BLaER1 treated with 17β-estradiol and CSF1 and Interleukin-3, amounts not matched to agents 10 nM and 100 nM (cell line): ENCODE measurements at regions not wholly inside any gene's neighbourhood (a gene's known extent, or its start where the extent isn't known, plus 50 kb on each side); places are given as distances from the start of the nearest gene placed in this dataset.

Experiments used
- H3K27ac ChIP-seq, 11 experiments: shearing (Covaris generic); formaldehyde crosslinking; 2 replicates each; pipeline ENCODE4 v1.8.1; 2022
- H3K27me3 ChIP-seq, 11 experiments: shearing (Covaris generic); formaldehyde crosslinking; 2 replicates each; pipeline ENCODE4 v1.8.1; 2022
- H3K36me3 ChIP-seq, 11 experiments: shearing (Covaris generic); formaldehyde crosslinking; 2 replicates each; pipeline ENCODE4 v1.8.1; 2022
- H3K4me1 ChIP-seq, 10 experiments: shearing (Covaris generic); formaldehyde crosslinking; 2 replicates each; pipeline ENCODE4 v1.8.1; 2022
- H3K4me2 ChIP-seq, 11 experiments: shearing (Covaris generic); formaldehyde crosslinking; 2 replicates each; pipeline ENCODE4 v1.8.1; 2022
- H3K4me3 ChIP-seq, 10 experiments: shearing (Covaris generic); formaldehyde crosslinking; 2 replicates each; pipeline ENCODE4 v1.8.1; 2022
- H3K9ac ChIP-seq, 11 experiments: shearing (Covaris generic); formaldehyde crosslinking; 2 replicates each; pipeline ENCODE4 v1.8.1; 2022
- H3K9me3 ChIP-seq, 11 experiments: shearing (Covaris generic); formaldehyde crosslinking; replicated peaks in 1 of 11; 2 replicates each; pipeline ENCODE4 v1.8.1; 2022
- H4K20me1 ChIP-seq, 11 experiments: shearing (Covaris generic); formaldehyde crosslinking; 2 replicates each; pipeline ENCODE4 v1.8.1; 2022
- Cebpa-rat ChIP-seq, 11 experiments: shearing (Covaris generic); IDR thresholded peaks; 2 replicates each; pipeline ENCODE4 v1.8.1; 2022

DNA sequence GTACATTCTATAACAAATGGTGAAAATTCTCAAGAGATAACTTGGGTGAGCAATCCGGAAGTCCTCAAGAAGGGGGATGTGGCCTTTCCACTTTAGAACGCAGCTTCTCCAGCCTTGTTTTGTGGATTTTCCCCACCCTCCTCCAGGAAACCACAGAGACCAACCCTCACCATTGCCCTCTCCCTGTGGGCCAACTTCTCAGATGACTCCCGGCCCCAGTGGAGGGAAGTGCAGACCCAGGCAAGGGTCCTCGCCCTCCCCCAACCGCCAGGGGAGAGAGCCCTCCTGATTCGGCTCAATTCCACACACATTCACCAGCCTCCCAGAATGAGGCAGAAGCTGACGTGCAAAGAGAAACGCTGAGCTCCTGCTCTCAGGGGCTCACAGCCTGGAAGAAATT is 277.2 kb downstream of the EIPR1 start:
- Histone ChIP-seq H3K4me3 (peak overlapping the region in 3 of 10 experiments; percentile 10 to 39 (median 39); a peak in 5 of 20 replicates), H3K4me2 (peak overlapping the region; percentile 80 to 95 (median 89)), H3K27me3 (peaks cover 49 to 85% (median 67%) of the 10 kb centered on the region in 11 experiments), H3K36me3 (no peaks in the 10 kb centered on the region), H3K9me3 (no peaks in the 10 kb centered on the region), H3K9ac (peak overlapping the region in 5 of 11 experiments; percentile 4 to 51 (median 47); a peak in 8 of 22 replicates), H4K20me1 (peaks cover 0 to 40% (median 14%) of the 10 kb centered on the region in 11 experiments; a peak in 15 of 22 replicates), H3K27ac (peak overlapping the region in 5 of 11 experiments; percentile 4 to 74 (median 62); a peak in 11 of 22 replicates), H3K4me1 (peaks cover 62 to 86% (median 80%) of the 10 kb centered on the region in 10 experiments)
- no peak for TF ChIP-seq Cebpa-rat (IDR thresholded peaks at IDR 0.05)

DNA sequence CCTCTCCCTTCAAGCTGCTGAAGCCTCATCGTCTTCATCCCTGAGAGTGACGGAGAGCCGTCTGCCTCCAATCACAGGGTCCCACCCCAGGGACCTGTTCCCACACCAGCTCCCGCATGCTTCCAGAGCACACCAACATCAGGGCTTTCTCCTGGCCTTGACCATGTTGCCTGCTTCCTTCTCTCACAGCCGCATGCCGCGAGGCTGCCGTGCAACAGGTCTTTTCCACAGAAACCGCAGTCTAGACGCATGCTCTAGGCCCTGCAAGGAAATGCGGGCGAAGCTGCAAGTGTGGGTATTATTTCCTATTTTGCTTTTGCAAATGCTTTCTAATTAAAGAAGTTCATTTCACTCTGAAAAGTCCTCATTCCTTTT is 277.8 kb downstream of the EIPR1 start:
- Histone ChIP-seq H3K27ac (peak overlapping the region in 4 of 11 experiments; percentile 37 to 74 (median 65); a peak in 7 of 22 replicates), H3K4me2 (peak overlapping the region; percentile 80 to 95 (median 89)), H3K9ac (peak overlapping the region in 1 of 11 experiments; percentile 47; a peak in 3 of 22 replicates), H3K4me1 (peaks cover 64 to 91% (median 85%) of the 10 kb centered on the region in 10 experiments), H3K4me3 (peak overlapping the region in 5 of 10 experiments; percentile 18 to 39 (median 22); a peak in 8 of 20 replicates), H3K9me3 (no peaks in the 10 kb centered on the region), H3K27me3 (peaks cover 49 to 83% (median 64%) of the 10 kb centered on the region in 11 experiments), H3K36me3 (no peaks in the 10 kb centered on the region), H4K20me1 (peaks cover 0 to 38% (median 14%) of the 10 kb centered on the region in 11 experiments; a peak in 15 of 22 replicates)
- peak in 1 of 11 experiments; percentile 38; a peak in 1 of 22 replicates for TF ChIP-seq Cebpa-rat (IDR thresholded peaks at IDR 0.05)

DNA sequence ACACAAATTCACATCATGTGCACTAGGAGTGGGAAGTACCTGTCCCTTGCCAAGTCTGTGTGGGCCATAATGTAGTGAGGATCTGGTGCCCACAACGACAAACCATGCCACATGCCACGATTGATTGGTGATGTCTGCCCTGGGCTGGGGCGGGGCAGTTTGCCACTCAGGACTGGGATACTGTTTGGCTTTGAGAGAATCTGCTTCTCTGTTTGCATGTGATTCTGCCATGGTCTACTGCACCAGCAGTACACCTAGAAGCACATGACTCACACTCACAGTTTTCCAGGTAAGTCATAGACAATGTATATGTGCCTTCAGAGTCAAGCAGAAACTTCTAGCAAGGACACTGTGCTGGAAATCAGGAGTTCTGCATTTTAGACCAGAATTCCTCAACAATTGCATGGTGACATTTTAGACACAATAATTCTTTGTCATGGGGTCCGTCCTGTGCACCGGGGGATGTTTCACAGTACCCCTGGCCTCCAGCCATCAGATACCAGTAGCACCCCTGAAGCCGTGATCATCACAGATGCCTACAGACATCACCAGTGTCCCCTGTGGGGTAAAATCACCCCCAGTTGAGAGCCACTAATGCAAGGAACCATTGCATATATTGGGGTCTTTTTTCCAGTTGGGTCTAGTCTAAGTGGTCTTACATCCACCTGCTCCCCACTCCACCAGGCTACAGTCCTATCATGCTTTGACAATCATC is 278.3 kb downstream of the EIPR1 start:
- H3K4me2 ChIP-seq, result peak overlapping the region; percentile 80 to 95 (median 89)
- TF ChIP-seq Cebpa-rat (IDR thresholded peaks at IDR 0.05), result no peak
- no peaks in the 10 kb centered on the region for H3K36me3 ChIP-seq
- H3K9me3 ChIP-seq, result no peaks in the 10 kb centered on the region
- H4K20me1 ChIP-seq, result peaks cover 0 to 38% (median 13%) of the 10 kb centered on the region in 11 experiments; a peak in 15 of 22 replicates
- peak overlapping the region in 4 of 11 experiments; percentile 37 to 74 (median 65); a peak in 7 of 22 replicates for H3K27ac ChIP-seq
- peaks cover 64 to 92% (median 86%) of the 10 kb centered on the region in 10 experiments for H3K4me1 ChIP-seq
- peaks cover 49 to 82% (median 62%) of the 10 kb centered on the region in 11 experiments for H3K27me3 ChIP-seq
- peak overlapping the region in 5 of 10 experiments; percentile 18 to 39 (median 22); a peak in 7 of 20 replicates for H3K4me3 ChIP-seq
- H3K9ac ChIP-seq, result peak overlapping the region in 1 of 11 experiments; percentile 47; a peak in 3 of 22 replicates

DNA sequence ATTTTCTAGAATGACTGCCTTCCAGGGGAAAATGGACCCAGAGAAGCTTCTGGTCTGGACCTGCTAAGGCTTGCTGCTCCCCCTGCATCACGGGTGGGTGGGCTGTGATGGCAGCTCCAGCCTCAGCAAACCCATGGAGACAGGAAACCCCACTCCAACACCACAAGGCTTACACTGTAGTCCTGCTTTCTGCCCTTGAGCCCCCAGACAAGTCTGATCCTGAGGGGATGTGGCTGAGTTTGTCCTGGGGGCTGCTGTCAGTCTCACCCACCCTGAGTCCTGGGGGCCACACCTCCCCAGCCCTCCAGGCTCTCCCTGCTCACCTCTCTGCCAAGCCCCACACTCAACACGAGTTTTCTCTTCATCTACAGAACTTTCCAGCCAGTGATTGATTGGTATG is 279.4 kb downstream of the EIPR1 start:
- H3K4me1 ChIP-seq, result peaks cover 61 to 85% (median 81%) of the 10 kb centered on the region in 10 experiments
- H3K27ac ChIP-seq, result peak overlapping the region in 3 of 11 experiments; percentile 54 to 74 (median 57); a peak in 5 of 22 replicates

DNA sequence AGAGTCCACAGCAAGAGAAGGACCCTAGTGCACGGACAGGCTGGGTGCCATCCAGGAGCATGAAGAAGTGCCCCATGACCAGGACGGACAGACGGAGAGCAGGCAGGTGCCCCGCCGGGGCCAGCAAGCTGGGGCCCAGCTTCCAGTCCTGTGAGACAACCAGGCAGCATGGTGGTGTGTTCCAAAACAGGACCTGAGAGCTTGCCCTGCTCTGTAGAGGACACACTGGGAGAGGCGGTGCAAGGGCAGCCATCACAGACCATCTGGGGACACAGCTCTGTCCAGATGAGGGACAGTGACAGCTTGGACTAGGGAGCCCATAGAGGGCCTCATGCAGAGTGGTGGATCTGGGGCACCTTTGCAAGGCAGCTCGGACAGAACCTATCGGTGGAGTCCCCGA is 279.8 kb downstream of the EIPR1 start:
- H3K27ac ChIP-seq, result peak overlapping the region in 3 of 11 experiments; percentile 54 to 74 (median 57); a peak in 4 of 22 replicates
- peak overlapping the region in 9 of 11 experiments; percentile 80 to 95 (median 89); a peak in 15 of 22 replicates for H3K4me2 ChIP-seq
- H3K9ac ChIP-seq, result no peak overlapping the region
- peaks cover 38 to 69% (median 49%) of the 10 kb centered on the region in 11 experiments for H3K27me3 ChIP-seq
- peaks cover 56 to 81% (median 77%) of the 10 kb centered on the region in 10 experiments for H3K4me1 ChIP-seq
- peaks cover 0 to 38% (median 12%) of the 10 kb centered on the region in 11 experiments; a peak in 15 of 22 replicates for H4K20me1 ChIP-seq
- no peaks in the 10 kb centered on the region for H3K36me3 ChIP-seq
- no peak overlapping the region for H3K4me3 ChIP-seq
- TF ChIP-seq Cebpa-rat (IDR thresholded peaks at IDR 0.05), result no peak
- H3K9me3 ChIP-seq, result peaks cover 0 to 5% (median 0%) of the 10 kb centered on the region in 11 experiments; a peak in 1 of 22 replicates

More for the DNA sequence above, 279.4 kb downstream of the EIPR1 start:
- peaks cover 0 to 3% (median 0%) of the 10 kb centered on the region in 11 experiments; a peak in 1 of 22 replicates for H3K9me3 ChIP-seq
- peak overlapping the region in 10 of 11 experiments; percentile 80 to 95 (median 89); a peak in 17 of 22 replicates for H3K4me2 ChIP-seq
- TF ChIP-seq Cebpa-rat (IDR thresholded peaks at IDR 0.05), result no peak
- H3K27me3 ChIP-seq, result peaks cover 42 to 74% (median 53%) of the 10 kb centered on the region in 11 experiments
- H3K36me3 ChIP-seq, result no peaks in the 10 kb centered on the region
- peaks cover 0 to 38% (median 12%) of the 10 kb centered on the region in 11 experiments; a peak in 15 of 22 replicates for H4K20me1 ChIP-seq
- no peak overlapping the region for H3K4me3 ChIP-seq
- H3K9ac ChIP-seq, result no peak overlapping the region

DNA sequence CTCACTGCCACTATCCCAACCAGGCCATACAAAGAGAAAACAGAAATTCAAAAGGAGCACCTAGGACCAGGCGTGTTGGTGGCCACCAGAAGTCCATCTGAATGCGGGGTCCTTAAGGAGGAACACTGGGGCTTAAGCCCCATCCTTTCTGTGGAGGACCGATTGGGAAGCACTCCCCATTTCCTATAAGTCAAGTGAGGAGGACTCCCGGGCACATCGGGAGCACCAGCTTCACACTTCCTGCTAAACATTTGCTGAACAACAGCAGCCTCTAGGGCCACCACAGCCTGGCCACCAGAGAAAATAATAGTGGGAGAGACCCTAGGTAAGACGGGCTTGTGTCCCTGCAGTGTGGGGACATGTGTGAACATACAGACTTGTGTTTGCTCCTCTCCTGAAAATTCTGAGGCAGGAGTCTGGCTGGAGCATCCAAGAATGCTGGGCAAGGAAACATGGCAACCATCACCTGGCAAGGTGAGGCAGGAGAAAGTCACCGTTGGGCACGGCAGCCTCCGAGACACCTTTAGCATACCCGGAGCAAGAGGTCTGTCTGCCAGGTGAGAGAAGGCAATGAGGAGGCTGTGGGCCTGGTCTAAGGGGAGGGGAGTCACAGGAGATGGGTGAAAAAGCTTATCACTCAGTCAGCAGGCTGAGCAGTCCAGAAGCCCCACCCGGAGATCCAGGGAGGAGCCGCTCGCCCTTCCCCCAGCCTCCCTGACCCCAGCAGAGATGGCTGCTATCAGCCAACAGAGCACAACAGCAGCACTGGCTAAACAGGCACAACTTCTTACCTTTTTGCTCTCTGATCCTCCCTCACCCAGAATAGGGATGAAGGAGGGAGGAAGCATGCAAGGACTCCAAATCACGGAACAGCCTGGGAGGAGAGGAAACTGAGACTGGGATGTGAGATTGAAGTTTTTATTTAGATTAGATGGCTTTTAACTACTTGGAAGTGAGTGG is 282.3 kb downstream of the EIPR1 start:
- Histone ChIP-seq H3K4me2 (peak overlapping the region; percentile 25 to 95 (median 80); a peak in 21 of 22 replicates), H3K27me3 (peaks cover 19 to 44% (median 25%) of the 10 kb centered on the region in 11 experiments; a peak in 20 of 22 replicates), H3K9me3 (peaks cover 0 to 5% (median 0%) of the 10 kb centered on the region in 11 experiments; a peak in 4 of 22 replicates), H3K27ac (peak overlapping the region in 5 of 11 experiments; percentile 41 to 73 (median 73); a peak in 8 of 22 replicates), H3K4me3 (no peak overlapping the region), H3K9ac (peak overlapping the region in 4 of 11 experiments; percentile 18 to 60 (median 42); a peak in 7 of 22 replicates), H3K4me1 (peaks cover 33 to 60% (median 52%) of the 10 kb centered on the region in 10 experiments), H3K36me3 (no peaks in the 10 kb centered on the region), H4K20me1 (peaks cover 0 to 14% (median 10%) of the 10 kb centered on the region in 11 experiments; a peak in 13 of 22 replicates)
- no peak for TF ChIP-seq Cebpa-rat (IDR thresholded peaks at IDR 0.05)

DNA sequence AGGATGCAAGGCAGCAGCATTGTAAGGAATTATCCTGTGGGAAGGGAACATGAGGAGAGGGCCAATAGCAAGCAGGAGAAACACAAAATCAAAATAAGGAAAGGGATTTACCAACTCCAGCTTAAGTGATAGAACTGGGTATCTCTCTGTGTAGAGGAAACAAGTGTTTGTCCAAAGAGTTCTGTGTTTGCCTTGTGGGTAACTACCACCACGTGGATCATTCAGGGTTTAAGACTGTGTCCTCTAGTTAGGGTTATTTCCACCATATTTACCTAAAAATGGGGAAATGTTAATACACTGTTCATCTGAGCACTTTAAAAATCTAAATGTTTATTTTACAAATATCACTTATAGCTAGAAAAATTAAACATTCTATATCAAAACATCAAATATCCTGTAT is 283.3 kb downstream of the EIPR1 start:
- H3K36me3 ChIP-seq, result no peaks in the 10 kb centered on the region
- H3K9ac ChIP-seq, result no peak overlapping the region
- peaks cover 23 to 50% (median 42%) of the 10 kb centered on the region in 10 experiments for H3K4me1 ChIP-seq
- peaks cover 17 to 37% (median 20%) of the 10 kb centered on the region in 11 experiments; a peak in 20 of 22 replicates for H3K27me3 ChIP-seq
- H3K9me3 ChIP-seq, result peaks cover 2 to 13% (median 7%) of the 10 kb centered on the region in 11 experiments
- TF ChIP-seq Cebpa-rat (IDR thresholded peaks at IDR 0.05), result no peak
- no peak overlapping the region; a peak in 2 of 22 replicates for H3K27ac ChIP-seq
- peaks cover 0 to 5% (median under 1%) of the 10 kb centered on the region in 11 experiments; a peak in 6 of 22 replicates for H4K20me1 ChIP-seq
- H3K4me3 ChIP-seq, result no peak overlapping the region
- no peak overlapping the region for H3K4me2 ChIP-seq
